GM19372 (cell line): ENCODE measurements at regions not wholly inside any gene's neighbourhood (a gene's known extent, or its start where the extent isn't known, plus 50 kb on each side); places are given as distances from the start of the nearest gene placed in this dataset.
"Not testable (repeated sequence)": the region's sequence is repeated elsewhere in the genome, so short reads cannot be mapped to it uniquely, and the experiment has no call there.

ENCODE experiments used
- ATAC-seq: cut with Tn5 transposase; IDR thresholded peaks from one replicate; pipeline ENCODE4 v1.9.1; 2021; ENCODE audit warnings: mild to moderate bottlenecking, low read depth, moderate library complexity; ENCODE audit not compliant: unreplicated experiment

DNA sequence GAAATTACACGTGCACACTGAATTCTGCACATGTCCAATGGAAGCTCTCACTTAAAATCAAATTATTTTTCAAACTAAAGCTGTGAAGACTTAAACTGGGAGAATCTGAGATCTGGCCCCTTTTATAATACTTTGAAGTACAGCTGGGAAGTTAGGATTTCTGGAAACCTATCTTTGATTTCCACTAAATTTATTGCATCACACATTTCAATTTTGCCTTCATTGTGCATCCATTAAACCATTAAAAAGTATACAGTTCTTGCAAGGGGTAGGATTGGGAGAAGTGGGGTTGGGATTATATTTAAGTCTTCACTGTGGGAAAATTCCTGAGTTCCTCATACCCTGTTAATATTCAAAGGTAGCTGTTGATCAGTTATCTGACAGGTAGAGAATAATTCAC lies 1229.6 kb upstream of the ZEB2 start:
- ATAC-seq, result no peak

DNA sequence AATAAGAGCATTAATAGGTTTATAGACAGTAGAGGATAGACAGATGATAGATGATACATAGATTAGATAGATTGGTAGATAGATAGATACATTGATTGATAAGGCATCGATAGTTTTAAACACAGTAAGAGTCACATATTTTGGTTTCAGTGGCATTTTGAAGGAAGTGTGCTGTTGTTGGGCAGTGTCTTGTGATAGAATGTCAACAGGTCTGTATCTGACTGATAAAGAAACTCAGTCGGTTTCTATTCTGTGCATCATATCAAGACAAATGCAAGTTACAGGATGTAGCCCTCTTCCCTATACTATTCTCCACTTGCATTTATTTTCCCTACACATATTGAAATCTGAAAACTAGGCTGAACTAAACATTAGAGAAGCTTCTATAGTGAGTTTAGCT lies 1229.0 kb upstream of the ZEB2 start:
- ATAC-seq, result no peak

DNA sequence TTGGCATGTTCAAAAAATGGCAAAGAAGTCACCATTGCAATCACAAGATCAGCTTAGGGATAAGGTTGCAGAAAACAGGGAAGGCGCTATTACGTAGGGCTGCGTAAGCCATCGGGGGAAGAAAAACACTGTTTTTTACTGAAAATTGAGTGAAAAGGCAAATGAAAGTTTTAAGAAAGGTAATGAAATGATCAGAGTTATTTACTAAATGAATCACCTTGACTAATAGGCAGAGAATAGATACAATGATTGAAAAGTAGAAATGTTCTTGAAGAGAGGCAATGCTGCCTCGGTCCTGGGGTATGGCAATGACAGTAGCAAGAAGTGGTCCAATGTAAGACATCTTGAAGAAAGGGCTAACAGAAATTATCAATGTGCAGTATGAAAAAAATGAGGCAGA lies 1227.8 kb upstream of the ZEB2 start:
- ATAC-seq, result no peak

DNA sequence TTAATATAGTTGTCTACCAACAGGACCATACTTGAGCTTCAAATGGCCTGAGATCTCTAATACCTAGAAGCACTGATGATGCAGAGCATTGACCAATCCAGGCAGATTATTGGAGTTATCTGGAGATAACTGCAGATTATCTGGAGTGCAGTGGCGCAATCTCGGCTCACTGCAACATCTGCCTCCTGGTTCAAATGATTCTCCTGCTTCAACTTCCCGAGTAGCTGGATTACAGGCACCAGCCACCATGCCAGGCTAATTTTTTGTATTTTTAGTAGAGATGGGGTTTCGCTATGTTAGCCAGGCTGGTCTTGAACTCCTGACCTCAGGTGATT lies 1225.4 kb upstream of the ZEB2 start:
- not testable (repeated sequence) for ATAC-seq

DNA sequence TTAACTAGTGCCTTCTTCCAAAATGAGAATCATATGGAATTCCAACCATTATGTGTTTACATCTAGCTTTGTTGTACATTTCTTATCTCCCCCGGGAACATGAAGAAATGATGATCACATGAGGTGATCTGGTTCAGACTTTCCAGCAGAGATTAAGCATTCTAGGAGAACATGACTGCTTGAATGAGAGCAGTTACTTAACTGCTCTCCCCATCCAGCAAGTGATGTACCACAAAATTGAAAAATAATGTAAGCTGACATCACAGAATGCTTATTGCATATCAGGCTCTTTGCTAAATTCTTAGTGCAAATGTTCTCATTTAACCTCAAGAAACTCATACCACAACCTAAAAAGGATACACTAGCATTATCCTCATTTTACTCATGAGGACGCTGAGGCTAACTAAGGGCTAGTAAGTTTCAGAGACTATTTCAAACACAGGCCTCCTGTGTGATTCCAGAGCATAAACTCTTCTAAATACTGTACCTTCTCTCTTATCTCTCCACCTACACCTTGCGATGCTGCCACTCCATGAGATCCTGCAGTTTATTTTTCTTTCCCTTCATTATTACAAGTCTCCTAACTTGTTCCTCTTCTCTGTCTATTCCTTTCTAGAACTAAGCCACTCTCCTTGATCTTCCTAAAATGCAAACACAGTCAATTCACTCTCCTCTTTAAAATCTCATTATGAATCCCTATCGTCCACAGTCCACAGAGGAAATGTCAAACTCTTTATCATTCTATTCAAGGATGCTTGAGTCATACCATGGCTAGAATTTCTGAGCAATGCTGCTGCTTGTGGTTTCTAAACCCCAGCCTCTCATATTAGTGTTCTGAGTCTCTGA lies 1224.8 kb upstream of the ZEB2 start:
- peak; percentile 62 for ATAC-seq

DNA sequence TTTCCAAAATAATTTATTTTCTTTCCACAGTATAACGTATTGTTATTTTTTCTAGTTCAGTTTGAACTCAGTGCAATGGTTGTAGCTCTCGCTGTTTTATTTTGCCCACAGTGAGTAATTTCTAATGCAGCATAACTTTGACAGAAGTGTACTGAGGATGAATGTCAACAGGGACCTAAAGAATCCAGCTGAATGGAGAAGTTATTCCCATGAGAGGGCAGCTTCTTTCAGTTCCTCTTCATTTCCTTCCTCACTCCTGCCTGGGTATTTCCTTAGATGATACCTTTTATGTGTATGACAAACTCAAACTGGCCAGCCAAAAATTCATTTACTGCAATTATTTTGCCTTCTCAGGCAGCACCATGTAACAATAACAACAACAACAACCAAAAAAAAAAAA lies 1223.1 kb upstream of the ZEB2 start:
- no peak for ATAC-seq

DNA sequence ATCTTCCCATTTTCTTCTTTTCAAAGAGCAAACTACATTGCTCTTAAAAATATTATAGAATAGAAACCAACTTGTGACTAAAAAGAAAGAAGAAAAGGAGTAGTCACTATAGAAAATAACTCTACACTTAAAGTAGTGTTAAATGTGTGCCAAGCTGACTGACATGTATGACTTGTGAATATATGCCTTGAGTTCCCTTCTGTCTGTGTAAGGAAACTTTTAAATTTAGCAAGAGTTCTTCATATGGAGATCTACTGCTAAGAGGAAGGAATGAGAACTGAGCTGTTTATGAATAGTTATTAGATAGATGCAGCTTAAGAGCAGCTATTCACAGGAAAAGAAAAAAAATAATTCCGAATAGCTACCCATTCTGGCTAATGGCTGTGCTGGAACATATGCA lies 1221.7 kb upstream of the ZEB2 start:
- no peak for ATAC-seq

DNA sequence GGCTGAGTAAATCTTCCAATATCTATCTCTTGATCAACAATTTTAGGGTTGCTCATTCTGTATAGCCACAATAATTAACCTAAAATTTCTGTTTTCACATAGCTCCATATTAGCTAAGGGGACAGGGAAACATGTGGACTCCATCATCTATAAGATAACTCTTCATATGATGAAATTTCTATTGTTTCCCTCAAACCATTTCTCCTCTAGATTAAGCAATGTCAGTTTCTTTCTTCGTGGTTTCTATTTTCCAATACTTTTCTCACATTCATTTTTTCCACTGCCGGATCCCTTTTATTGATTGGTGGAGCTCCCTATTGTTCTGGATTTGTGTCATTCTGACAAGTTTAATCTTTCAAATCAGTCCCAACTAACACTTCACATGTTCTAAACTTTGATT lies 1221.3 kb upstream of the ZEB2 start:
- ATAC-seq, result no peak

DNA sequence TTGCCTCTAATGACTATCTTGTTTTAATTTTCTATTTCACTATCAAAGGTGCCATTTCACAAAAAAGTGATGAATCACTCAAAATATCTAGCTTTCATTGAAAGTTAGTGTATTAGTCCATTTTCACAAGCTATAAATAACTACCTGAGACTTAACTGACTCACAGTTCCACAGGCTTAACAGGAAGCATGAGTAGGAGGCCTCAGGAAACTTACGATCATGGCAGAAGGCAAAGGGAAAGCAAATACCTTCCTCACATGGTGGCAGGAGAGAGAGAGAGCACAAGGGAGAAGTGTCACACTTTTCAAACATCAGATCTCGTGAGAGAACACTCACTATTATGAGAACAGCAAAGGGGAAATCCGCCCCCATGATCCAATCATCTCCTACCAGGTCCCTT lies 1220.4 kb upstream of the ZEB2 start:
- ATAC-seq, result no peak

DNA sequence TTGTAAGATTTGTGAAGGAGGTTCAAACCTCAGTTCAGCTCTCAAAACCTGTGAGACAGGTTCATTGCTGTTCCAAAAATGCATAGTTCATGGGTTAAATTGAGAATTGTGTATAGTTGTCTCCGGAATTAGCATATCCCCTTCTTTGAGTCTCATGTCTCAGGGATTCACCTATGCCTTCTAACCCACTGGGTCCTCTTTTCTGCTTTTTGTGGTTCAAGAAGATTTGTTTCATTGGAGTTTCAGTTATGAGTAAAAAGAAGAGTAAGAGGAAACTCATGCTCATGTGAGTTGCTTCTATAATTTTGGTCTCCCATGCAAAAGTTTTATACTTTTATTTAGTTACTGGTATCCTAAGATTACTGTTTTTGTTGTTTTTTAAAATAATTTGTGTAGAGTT lies 1219.8 kb upstream of the ZEB2 start:
- ATAC-seq, result no peak

DNA sequence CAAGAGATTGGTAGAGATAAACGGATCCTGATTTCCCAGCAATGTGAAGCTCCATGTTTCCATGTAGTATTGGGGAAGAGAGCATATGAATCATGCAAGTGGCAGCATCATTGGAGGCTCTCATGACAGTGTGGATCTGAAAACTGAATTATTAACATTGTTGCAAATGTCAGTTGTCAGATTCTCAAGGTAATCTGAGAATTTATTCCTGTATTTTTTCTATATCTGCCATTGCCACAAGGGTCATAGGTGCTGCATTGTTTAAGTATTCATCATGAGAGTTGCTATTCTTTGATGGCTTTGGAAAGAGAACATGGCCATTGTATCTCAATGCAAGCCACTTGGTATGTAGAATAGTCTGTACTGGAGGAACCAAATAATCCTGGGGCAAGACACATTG lies 1217.0 kb upstream of the ZEB2 start:
- ATAC-seq, result no peak

DNA sequence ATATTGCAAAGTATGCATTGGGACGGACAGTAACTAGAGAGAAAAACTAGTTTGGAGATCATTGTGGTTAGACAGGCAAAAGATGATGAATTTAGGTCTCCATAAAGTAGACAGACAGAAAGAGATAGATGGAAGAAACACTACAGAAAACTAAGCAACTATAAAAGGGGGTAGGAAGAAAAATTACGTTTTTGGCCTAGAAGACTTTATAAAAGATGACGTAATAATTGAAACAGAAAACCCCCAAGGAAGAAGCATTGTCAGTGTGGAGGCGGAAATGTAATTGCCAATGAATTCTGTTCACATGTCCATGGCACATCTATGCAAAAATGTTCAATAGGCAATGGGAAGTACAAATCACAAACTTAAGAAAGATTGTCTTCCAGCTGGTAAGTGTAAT lies 1211.5 kb upstream of the ZEB2 start:
- no peak for ATAC-seq

DNA sequence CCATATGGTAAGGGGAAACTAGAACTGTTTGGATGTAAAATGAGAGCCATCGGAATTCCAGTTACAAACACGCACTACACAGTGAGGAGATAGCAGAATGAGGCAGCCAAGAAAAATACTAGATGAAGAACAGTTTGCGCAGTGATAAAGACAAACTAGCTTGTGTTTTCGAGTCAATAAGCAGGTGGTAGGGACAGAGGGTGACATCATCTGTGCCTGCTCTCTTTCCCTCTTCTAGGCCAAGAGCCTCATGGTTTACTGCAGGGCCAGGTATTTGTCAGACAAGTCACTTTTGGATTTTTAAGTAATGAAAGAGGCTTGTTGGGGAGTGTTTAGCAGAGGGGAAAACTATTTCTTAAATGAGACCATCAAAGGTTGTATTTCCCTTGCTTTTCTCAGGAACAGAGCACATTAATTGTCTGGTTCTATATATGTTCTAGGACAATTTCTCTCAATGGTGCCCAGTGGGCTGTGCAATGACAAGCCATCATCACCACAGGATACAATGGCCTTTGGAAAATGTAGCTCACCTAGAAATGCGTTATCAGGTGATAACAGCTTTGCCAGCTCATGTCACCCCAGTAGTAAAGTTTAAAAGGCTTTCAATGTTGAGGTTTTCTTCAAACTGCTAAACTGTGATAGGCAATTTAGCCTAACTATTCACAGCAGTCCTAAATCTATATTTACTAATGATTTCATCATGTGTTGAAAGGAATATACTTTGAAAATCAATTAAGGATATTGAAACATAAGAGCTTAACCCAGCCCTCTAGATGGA lies 1210.3 kb upstream of the ZEB2 start:
- no peak for ATAC-seq

DNA sequence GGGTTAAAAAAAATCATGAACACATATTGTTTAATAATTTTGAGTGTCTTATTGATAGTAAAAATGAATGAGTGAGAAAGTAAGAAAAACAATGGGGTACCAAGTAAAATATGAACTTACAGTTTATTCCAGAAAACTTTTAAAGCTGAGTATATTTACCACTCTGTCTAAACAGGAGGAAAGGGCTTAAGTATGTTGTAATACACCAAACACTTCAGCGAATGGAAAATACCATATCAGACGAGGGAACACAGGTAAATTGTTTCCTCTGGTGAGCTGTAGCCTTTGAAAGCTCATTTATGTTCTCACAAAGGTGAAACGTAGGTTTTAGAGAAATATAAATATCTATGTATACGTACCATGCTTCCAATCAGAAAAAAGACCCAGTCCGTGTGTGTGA lies 1209.6 kb upstream of the ZEB2 start:
- no peak for ATAC-seq

DNA sequence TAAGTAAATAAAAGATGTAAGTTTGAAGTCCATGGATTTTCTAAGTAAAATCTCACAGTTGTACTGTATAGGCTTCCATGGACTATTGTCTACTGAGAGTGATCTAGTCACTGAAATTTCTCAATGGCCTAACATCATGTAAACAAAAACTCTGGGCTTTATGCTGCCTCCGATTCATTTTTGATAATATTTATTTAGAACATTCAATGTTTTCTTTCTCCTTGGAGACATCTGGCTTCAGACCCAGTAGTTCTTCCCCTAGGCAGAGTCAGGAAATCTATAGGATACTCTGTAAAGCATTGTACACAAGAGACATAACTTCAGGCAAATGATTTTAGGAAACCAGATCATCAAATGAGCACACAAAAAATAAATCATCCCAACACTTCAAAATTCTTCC lies 1208.6 kb upstream of the ZEB2 start:
- ATAC-seq, result no peak

DNA sequence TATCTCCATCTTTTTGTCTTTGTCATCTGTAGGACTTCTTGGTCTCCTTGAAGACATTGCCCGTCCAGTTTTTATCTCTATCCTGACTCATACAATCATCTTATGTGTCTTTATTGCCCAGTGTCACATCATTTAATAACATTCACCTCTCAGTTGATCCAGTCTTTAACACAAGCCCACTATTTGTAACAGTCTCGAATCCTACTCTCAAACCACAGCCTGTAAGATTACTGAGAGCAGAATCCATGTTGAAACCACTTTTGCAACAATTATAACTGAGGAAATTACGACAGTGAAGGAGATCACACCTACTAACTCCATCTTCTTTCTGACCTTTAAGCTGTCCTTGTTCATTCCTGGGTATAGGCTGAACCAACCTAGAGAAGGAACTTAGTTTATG lies 1206.0 kb upstream of the ZEB2 start:
- no peak for ATAC-seq

DNA sequence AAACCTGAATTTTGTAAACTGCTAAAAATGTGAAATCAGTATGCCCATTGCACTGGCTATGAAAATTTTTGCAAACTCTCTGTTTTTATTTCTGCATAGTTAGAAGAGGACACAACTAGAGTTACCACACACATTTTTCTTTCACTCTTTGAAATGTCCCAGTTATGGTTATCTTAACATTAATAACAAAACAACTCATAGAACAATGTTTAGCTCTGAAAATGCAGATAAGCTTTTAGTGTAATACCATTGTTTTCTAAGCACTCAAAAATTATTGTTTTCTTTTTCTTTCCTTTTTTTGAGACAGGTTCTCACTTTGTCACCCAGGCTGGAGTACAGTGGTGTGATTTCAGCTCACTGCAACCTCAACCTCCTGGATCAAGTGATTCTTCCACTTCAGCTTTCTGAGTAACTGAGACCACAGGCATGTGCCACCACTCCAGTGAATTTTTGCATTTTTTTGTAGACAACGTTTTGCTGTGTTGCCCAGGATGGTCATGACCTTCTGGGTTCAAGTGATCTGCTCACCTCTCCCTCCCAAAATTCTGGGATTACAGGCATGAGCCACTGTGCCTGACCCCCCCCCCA lies 1204.5 kb upstream of the ZEB2 start:
- ATAC-seq, result no peak

DNA sequence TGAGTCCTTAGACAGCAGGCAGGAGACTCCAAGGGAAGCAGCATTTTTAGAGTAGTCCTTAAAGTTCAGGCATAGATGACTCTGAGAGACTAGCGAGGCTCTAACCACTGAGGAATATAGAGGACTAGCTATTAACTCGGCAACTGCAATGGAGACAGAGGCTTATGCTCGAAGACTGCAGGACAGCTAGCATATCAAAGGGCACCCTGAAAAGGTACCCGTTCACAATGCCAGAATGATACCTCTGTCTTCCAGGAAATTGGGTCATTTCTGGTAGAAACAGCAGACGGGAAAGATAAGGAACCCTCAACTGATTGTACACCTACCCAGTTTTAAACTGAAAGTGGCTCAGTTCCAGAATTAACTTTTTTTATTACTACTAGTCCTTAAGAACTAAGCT lies 1204.0 kb upstream of the ZEB2 start:
- ATAC-seq, result no peak

DNA sequence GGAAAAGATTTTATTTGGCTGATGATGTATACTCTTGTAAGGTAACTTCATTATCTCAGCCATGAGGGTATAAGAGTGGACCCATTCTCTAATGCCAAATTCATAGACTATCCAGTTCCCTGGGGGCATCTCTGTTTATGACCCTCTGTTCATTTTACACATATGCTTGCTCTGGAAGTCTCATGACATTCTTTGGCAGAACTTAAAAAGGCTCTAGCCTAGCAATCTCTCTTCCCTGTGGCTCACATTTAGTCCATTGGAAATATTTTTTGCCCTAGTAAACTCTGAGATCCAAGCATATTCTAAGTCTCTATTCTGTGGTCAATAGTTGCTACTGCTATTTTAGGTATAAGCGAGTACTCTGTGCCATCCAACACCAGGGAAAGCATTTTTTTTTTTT lies 1201.8 kb upstream of the ZEB2 start:
- no peak for ATAC-seq

DNA sequence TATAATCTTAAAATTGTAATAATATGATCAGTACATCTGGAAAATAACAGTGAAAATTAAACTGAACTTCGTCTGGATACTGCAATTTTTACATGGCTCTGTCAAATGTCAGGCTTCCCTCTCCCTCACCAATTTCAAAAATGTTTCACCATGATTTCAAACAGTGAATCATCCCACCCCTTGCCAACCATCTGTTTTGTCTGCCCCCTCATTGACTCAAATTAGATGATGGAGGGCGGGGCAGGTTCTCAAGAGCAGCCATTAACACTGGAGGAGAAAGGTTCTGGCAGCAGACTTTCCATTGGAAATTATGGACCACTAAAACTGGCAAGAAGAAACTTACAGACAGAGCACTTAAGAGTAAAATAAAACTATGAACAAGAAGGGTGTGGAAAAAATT lies 1195.7 kb upstream of the ZEB2 start:
- ATAC-seq, result no peak

DNA sequence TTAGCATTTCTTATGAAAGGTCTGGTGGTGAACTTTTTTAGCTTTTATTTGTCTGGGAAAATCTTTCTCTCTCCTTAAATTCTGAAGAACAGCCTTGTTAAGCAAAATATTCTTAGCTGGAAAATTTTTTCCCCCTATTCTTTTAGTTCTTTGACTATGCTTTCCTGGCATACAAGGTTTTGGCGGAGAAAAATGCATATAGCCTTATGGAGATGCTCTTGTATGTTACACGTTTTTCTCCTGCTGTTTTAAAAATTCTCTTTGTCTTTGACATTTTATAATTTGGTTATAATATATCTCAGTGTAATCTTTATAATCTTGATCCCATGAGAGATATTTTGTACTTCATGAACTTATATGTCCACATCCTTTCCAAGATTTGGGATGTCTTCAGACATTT lies 1190.4 kb upstream of the ZEB2 start:
- no peak for ATAC-seq

DNA sequence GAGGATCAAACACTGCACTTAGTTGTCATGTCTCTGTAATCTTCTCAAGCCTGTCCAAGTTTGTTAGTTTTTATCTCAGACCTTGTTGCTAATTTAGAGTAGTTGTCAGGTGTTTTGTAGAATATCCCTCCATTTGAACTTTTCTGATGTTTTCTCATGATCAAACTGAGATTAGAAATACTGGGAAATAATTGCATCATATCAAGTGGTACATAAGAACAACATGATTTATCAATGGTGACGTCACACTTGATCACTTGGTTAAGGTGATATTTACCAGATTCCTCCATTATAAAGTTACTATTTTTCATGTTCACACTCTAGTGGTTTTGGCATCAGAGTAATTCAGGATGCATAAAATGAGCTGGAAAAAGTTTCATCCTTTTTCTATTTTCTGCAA lies 1182.4 kb upstream of the ZEB2 start:
- ATAC-seq, result no peak
